GM23338 (cell line): ENCODE measurements at regions not wholly inside any gene's neighbourhood (a gene's known extent, or its start where the extent isn't known, plus 50 kb on each side); places are given as distances from the start of the nearest gene placed in this dataset.

Experiments
- ATAC-seq: fragments of 200-7000 bp; cut with Tn5 transposase; 3 replicates; pipeline ENCODE4 v1.9.1; 2020
- DNase-seq: peaks from one replicate; pipeline ENCODE4 v3.0.0-alpha.2; 2015; ENCODE audit warnings: low spot score
- H2AFZ ChIP-seq: fragments of 200-600 bp; sonication (generic); 2 replicates; pipeline ENCODE4 v1.8.0; 2016; ENCODE audit warnings: antibody characterized with exemption, mild to moderate bottlenecking, moderate library complexity
- H3F3A ChIP-seq: fragments of 200-600 bp; sonication (generic); replicated peaks from 2 replicates; pipeline ENCODE4 v1.8.0; 2017; ENCODE audit warnings: antibody characterized with exemption, mixed run types, low read depth
- H3K27ac ChIP-seq: fragments of 200-600 bp; sonication (generic); 2 replicates; pipeline ENCODE4 v1.6.1; 2016; ENCODE audit warnings: low read depth
- H3K27me3 ChIP-seq: fragments of 200-600 bp; sonication (generic); 2 replicates; pipeline ENCODE4 v1.8.0; 2016; ENCODE audit warnings: mild to moderate bottlenecking, mixed run types, moderate library complexity; ENCODE audit not compliant: insufficient read depth
- H3K36me3 ChIP-seq: fragments of 200-600 bp; sonication (generic); 2 replicates; pipeline ENCODE4 v1.8.0; 2016; ENCODE audit warnings: mild to moderate bottlenecking; ENCODE audit not compliant: insufficient read depth
- H3K4me1 ChIP-seq: fragments of 200-600 bp; sonication (generic); 2 replicates; pipeline ENCODE4 v1.8.0; 2016; ENCODE audit warnings: mild to moderate bottlenecking, moderate library complexity; ENCODE audit not compliant: insufficient read depth
- H3K4me2 ChIP-seq: fragments of 200-600 bp; sonication (generic); 2 replicates; pipeline ENCODE4 v1.7.1; 2017; ENCODE audit warnings: mixed run types
- H3K4me3 ChIP-seq: fragments of 200-600 bp; sonication (generic); 2 replicates; pipeline ENCODE4 v1.6.1; 2016; ENCODE audit warnings: mixed run types
- H3K79me2 ChIP-seq: fragments of 200-600 bp; sonication (generic); replicated peaks from 2 replicates; pipeline ENCODE4 v1.8.0; 2017; ENCODE audit warnings: mild to moderate bottlenecking; ENCODE audit not compliant: insufficient read depth
- H3K9me2 ChIP-seq: fragments of 200-600 bp; sonication (generic); 2 replicates; pipeline ENCODE4 v1.8.0; 2017; ENCODE audit not compliant: insufficient read depth
- H4K20me1 ChIP-seq: fragments of 200-600 bp; sonication (generic); replicated peaks from 2 replicates; pipeline ENCODE4 v1.8.0; 2017; ENCODE audit warnings: mild to moderate bottlenecking; ENCODE audit not compliant: insufficient read depth
- H3K27ac Mint-ChIP-seq: 2 replicates; pipeline ENCODE4 v1.8.0; 2020; ENCODE audit warnings: inconsistent platforms, mild to moderate bottlenecking, moderate library complexity, mixed read lengths
- H3K27me3 Mint-ChIP-seq: 3 replicates; pipeline ENCODE4 v1.8.0; 2022; ENCODE audit warnings: low read depth, mild to moderate bottlenecking, moderate library complexity, mixed read lengths, inconsistent platforms; ENCODE audit not compliant: insufficient read depth, poor library complexity
- H3K36me3 Mint-ChIP-seq: 3 replicates; pipeline ENCODE4 v1.8.0; 2021; ENCODE audit warnings: low read depth, mild to moderate bottlenecking, inconsistent platforms, moderate library complexity, mixed read lengths
- H3K4me1 Mint-ChIP-seq: 3 replicates; pipeline ENCODE4 v1.8.0; 2020; ENCODE audit warnings: mild to moderate bottlenecking, inconsistent platforms, mixed read lengths
- H3K4me3 Mint-ChIP-seq: 3 replicates; pipeline ENCODE4 v1.8.0; 2021; ENCODE audit warnings: moderate library complexity, mild to moderate bottlenecking, inconsistent platforms, mixed read lengths
- H3K9me3 Mint-ChIP-seq: 3 replicates; pipeline ENCODE4 v1.8.0; 2020; ENCODE audit warnings: moderate library complexity, mild to moderate bottlenecking, inconsistent platforms, mixed read lengths
- CREB1 ChIP-seq: fragments of 250-450 bp; sonication (Bioruptor Pico); IDR thresholded peaks from 2 replicates; pipeline ENCODE4 v1.5.0; 2020; ENCODE audit warnings: low read depth, mild to moderate bottlenecking, moderate library complexity
- CTCF ChIP-seq, 2 experiments: fragments of 200-600 bp in 1 of 2; sonication (generic) in 1 of 2; conservative IDR thresholded peaks; 2 replicates each; pipeline versions ENCODE4 v1.5.1 to v1.6.1; 2016 to 2017; ENCODE audit warnings: antibody characterized with exemption in 2 of 2, low read depth in 2 of 2, mild to moderate bottlenecking in 2 of 2, moderate library complexity in 1 of 2
- ETS1 ChIP-seq: IDR thresholded peaks from 2 replicates; pipeline ENCODE4 v1.6.1; 2016; ENCODE audit warnings: antibody characterized with exemption
- EZH2 ChIP-seq: fragments of 200-600 bp; sonication (generic); IDR thresholded peaks from one replicate; pipeline ENCODE4 v1.8.0; 2017; ENCODE audit warnings: antibody characterized with exemption, mild to moderate bottlenecking, low read depth; ENCODE audit not compliant: unreplicated experiment
- JUNB ChIP-seq: IDR thresholded peaks from one replicate; pipeline ENCODE4 v1.6.1; 2016; ENCODE audit warnings: antibody characterized with exemption; ENCODE audit not compliant: unreplicated experiment
- NANOG ChIP-seq: IDR thresholded peaks from 2 replicates; pipeline ENCODE4 v1.6.1; 2016; ENCODE audit warnings: antibody characterized with exemption, borderline replicate concordance
- POLR2AphosphoS5 ChIP-seq: IDR thresholded peaks from 2 replicates; pipeline ENCODE4 v1.6.1; 2016; ENCODE audit warnings: antibody characterized with exemption, low read depth
- REST ChIP-seq: IDR thresholded peaks from one replicate; pipeline ENCODE4 v1.6.1; 2018; ENCODE audit warnings: antibody characterized with exemption; ENCODE audit not compliant: unreplicated experiment
- STAT1 ChIP-seq: IDR thresholded peaks from one replicate; pipeline ENCODE4 v1.6.1; 2016; ENCODE audit warnings: antibody characterized with exemption; ENCODE audit not compliant: unreplicated experiment
- ZNF114 ChIP-seq: fragments of 250-450 bp; sonication (Bioruptor Pico); IDR thresholded peaks from 2 replicates; pipeline ENCODE4 v1.5.0; 2020; ENCODE audit warnings: mild to moderate bottlenecking, moderate library complexity
- ZNF331 ChIP-seq: fragments of 250-450 bp; sonication (Bioruptor Pico); IDR thresholded peaks from 2 replicates; pipeline ENCODE4 v1.5.0; 2020; ENCODE audit warnings: low read depth, mild to moderate bottlenecking, moderate library complexity

- Histone ChIP-seq H3K36me3 (no peaks in the 10 kb centered on the region), H3K4me3 (no peak overlapping the region), H3F3A (no peaks in the 10 kb centered on the region), H2AFZ (no peak overlapping the region), H4K20me1 (no peaks in the 10 kb centered on the region), H3K9me2 (no peaks in the 10 kb centered on the region), H3K4me1 (no peaks in the 10 kb centered on the region; the same call in 1 of the 2 replicates), H3K27ac (no peak overlapping the region), H3K79me2 (no peaks in the 10 kb centered on the region), H3K27me3 (no peaks in the 10 kb centered on the region), H3K4me2 (no peak overlapping the region)
- peaks cover 4% of the 10 kb centered on the region; the same call in 2 of the 3 replicates for H3K4me1 Mint-ChIP-seq
- TF ChIP-seq ETS1 = no peak
- DNase-seq (no peak), ATAC-seq (no peak)
- H3K27me3 Mint-ChIP-seq = peaks cover 1% of the 10 kb centered on the region
- no peak overlapping the region for H3K27ac Mint-ChIP-seq
- H3K9me3 Mint-ChIP-seq = no peaks in the 10 kb centered on the region; the same call in 2 of the 3 replicates
- no peaks in the 10 kb centered on the region for H3K36me3 Mint-ChIP-seq
- H3K4me3 Mint-ChIP-seq = no peak overlapping the region
Observed at GRCh38 chr4:108399610-108400265, 220.6 kb upstream of the RPL34 start.

GRCh38 chr4:108398836-108399235, 221.5 kb upstream of the RPL34 start:
- peaks cover 1% of the 10 kb centered on the region for H3K27me3 Mint-ChIP-seq
- H3K4me3 ChIP-seq = no peak overlapping the region
- no peaks in the 10 kb centered on the region for H3K9me2 ChIP-seq
- no peaks in the 10 kb centered on the region; the same call in 1 of the 2 replicates for H3K4me1 ChIP-seq
- peaks cover 4% of the 10 kb centered on the region; the same call in 2 of the 3 replicates for H3K4me1 Mint-ChIP-seq
- H3K9me3 Mint-ChIP-seq = no peaks in the 10 kb centered on the region
- no peaks in the 10 kb centered on the region for H3K27me3 ChIP-seq
- H3K27ac ChIP-seq = no peak overlapping the region
- H3K36me3 Mint-ChIP-seq = no peaks in the 10 kb centered on the region
- no peaks in the 10 kb centered on the region for H3K79me2 ChIP-seq
- no peaks in the 10 kb centered on the region for H4K20me1 ChIP-seq
- H3K4me2 ChIP-seq = no peak overlapping the region
- DNase-seq = no peak
- H2AFZ ChIP-seq = no peak overlapping the region
- H3K27ac Mint-ChIP-seq = no peak overlapping the region
- ATAC-seq = peak; percentile 50
- no peaks in the 10 kb centered on the region for H3F3A ChIP-seq
- no peak overlapping the region for H3K4me3 Mint-ChIP-seq
- TF ChIP-seq STAT1 (no peak), EZH2 (no peak), ZNF331 (CRISPR knock-in tag) (no peak), JUNB (no peak)
- H3K36me3 ChIP-seq = no peaks in the 10 kb centered on the region

- peaks cover 1% of the 10 kb centered on the region for H3K27me3 Mint-ChIP-seq
- H3K9me3 Mint-ChIP-seq = no peaks in the 10 kb centered on the region
- Histone ChIP-seq H2AFZ (no peak overlapping the region), H3K27me3 (no peaks in the 10 kb centered on the region), H3K4me3 (no peak overlapping the region), H3K4me2 (no peak overlapping the region), H3F3A (no peaks in the 10 kb centered on the region), H3K9me2 (no peaks in the 10 kb centered on the region), H3K27ac (no peak overlapping the region), H4K20me1 (no peaks in the 10 kb centered on the region), H3K4me1 (no peaks in the 10 kb centered on the region; the same call in 1 of the 2 replicates), H3K79me2 (no peaks in the 10 kb centered on the region), H3K36me3 (no peaks in the 10 kb centered on the region)
- DNase-seq = no peak
- no peak overlapping the region for H3K4me3 Mint-ChIP-seq
- H3K27ac Mint-ChIP-seq = no peak overlapping the region
- H3K36me3 Mint-ChIP-seq = no peaks in the 10 kb centered on the region
- H3K4me1 Mint-ChIP-seq = peaks cover 4% of the 10 kb centered on the region; the same call in 2 of the 3 replicates
- ATAC-seq = no peak
- TF ChIP-seq EZH2 (no peak), STAT1 (no peak), CREB1 (CRISPR knock-in tag) (no peak), ETS1 (no peak), ZNF114 (CRISPR knock-in tag) (no peak), JUNB (no peak), CTCF (conservative IDR thresholded peaks at IDR 0.05; ENCODE audit: low read depth in 2 of 2) (no peak), POLR2AphosphoS5 (no peak), ZNF331 (CRISPR knock-in tag) (no peak), REST (no peak), NANOG (no peak)
Observed at GRCh38 chr4:108398316-108398715, 222.1 kb upstream of the RPL34 start.
